Activated CD4-positive, alpha-beta T cell treated with anti-CD3 and anti-CD28 coated beads, Interleukin-2, amount 10 ng/mL, durations not matched to agents 7 days and 5 days (primary cell): ENCODE measurements at regions not wholly inside any gene's neighbourhood (a gene's known extent, or its start where the extent isn't known, plus 50 kb on each side); places are given as distances from the start of the nearest gene placed in this dataset.

Source experiments
- CTCF ChIA-PET: fragments of 350-600 bp; sonication (Branson Sonifier 250); formaldehyde crosslinking; loops from one replicate; lab custom pipeline; 2021; ENCODE audit warnings: antibody characterized with exemption; lab: Charles Lee
- POLR2A ChIA-PET: fragments of 350-600 bp; sonication (Branson Sonifier 250); formaldehyde crosslinking; loops from one replicate; lab custom pipeline; 2021; ENCODE audit warnings: antibody characterized with exemption; lab: Charles Lee
- DNase-seq: peaks from one replicate; pipeline ENCODE4 v3.0.0-alpha.2; 2020
- H3K27ac Mint-ChIP-seq: one replicate; pipeline ENCODE4 v1.8.0; 2021; ENCODE audit warnings: mild to moderate bottlenecking, moderate library complexity, mixed read lengths
- H3K27me3 Mint-ChIP-seq: one replicate; pipeline ENCODE4 v1.8.0; 2021; ENCODE audit warnings: mixed read lengths
- H3K36me3 Mint-ChIP-seq: one replicate; pipeline ENCODE4 v1.8.0; 2021; ENCODE audit warnings: low read depth, mixed read lengths
- H3K4me1 Mint-ChIP-seq: one replicate; pipeline ENCODE4 v1.8.0; 2021; ENCODE audit warnings: mixed read lengths
- H3K4me3 Mint-ChIP-seq: one replicate; pipeline ENCODE4 v1.8.0; 2021; ENCODE audit warnings: mild to moderate bottlenecking, moderate library complexity, mixed read lengths
- H3K9me3 Mint-ChIP-seq: one replicate; pipeline ENCODE4 v1.8.0; 2021; ENCODE audit warnings: mixed read lengths

DNA sequence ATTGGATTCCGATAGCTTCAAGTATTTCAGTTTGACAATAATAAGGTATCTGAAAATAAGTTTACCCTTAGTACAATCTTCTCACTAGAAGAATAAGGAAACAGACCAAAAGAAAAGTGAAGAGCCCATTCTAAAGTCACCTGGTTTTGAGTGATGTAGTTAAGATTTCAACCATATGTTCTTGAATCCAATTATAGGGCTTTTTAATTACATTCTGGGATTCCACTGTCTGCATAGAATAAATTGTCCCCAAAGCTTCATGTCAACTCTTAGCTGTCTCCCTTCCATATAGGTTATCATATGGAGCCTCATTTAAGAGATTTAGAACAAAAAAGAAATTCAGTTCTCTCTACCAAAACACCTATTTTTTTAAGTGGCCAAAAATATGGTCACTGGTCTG lies 1158.8 kb downstream of the IGSF11 start:
- H3K4me1 Mint-ChIP-seq: no peaks in the 10 kb centered on the region
- H3K4me3 Mint-ChIP-seq: no peak overlapping the region
- H3K27ac Mint-ChIP-seq: no peak overlapping the region
- no peak for DNase-seq
- peaks cover 5% of the 10 kb centered on the region for H3K9me3 Mint-ChIP-seq
- no peaks in the 10 kb centered on the region for H3K36me3 Mint-ChIP-seq
- POLR2A ChIA-PET: no interaction called here
- no peaks in the 10 kb centered on the region for H3K27me3 Mint-ChIP-seq
- CTCF ChIA-PET: no interaction called here

DNA sequence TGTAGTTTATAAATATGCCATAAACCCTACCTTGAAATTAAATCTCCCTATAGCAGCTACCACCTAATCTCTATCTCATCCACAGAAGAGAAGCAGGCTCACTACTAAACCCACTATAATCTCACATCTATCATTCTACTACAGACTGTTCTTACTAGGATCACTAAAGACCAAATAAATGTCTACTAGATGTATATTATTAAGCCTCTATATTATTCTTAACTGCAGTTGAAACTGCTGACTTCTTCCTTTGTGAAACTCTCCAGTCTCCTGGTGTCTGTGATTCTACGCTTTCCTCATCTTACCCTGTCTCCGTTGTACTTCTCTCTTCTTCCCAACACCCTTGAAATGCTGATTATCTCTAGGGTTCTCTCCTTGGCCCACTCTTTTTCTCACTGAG lies 1154.0 kb downstream of the IGSF11 start:
- H3K27ac Mint-ChIP-seq: no peak overlapping the region
- DNase-seq: no peak
- POLR2A ChIA-PET: no interaction called here
- no peak overlapping the region for H3K4me3 Mint-ChIP-seq
- H3K4me1 Mint-ChIP-seq: no peaks in the 10 kb centered on the region
- CTCF ChIA-PET: no interaction called here
- no peaks in the 10 kb centered on the region for H3K27me3 Mint-ChIP-seq
- H3K36me3 Mint-ChIP-seq: no peaks in the 10 kb centered on the region
- peaks cover 2% of the 10 kb centered on the region for H3K9me3 Mint-ChIP-seq

DNA sequence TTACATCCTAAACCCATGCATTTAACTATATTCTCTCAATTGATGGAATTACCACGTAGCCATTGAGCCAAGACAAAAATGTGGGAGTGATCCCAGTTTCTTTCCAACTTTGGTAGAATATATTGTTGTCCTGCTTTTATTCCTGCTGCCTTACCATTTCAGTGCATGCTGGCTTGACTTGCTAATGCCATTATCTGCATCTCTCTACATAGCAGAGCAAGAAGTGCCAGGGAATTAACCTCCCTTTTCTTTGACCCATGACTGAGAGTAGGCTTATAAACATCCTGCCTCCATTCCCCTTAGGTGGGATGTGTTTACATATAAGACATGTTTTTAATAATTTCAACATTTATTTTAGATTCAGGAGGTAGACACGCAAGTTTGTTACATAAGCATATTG lies 1153.4 kb downstream of the IGSF11 start:
- Mint-ChIP-seq H3K36me3 (no peaks in the 10 kb centered on the region), H3K27ac (no peak overlapping the region), H3K4me3 (no peak overlapping the region), H3K9me3 (peaks cover 2% of the 10 kb centered on the region), H3K27me3 (no peaks in the 10 kb centered on the region), H3K4me1 (no peaks in the 10 kb centered on the region)
- DNase-seq: no peak
- CTCF ChIA-PET: no interaction called here
- POLR2A ChIA-PET: no interaction called here

DNA sequence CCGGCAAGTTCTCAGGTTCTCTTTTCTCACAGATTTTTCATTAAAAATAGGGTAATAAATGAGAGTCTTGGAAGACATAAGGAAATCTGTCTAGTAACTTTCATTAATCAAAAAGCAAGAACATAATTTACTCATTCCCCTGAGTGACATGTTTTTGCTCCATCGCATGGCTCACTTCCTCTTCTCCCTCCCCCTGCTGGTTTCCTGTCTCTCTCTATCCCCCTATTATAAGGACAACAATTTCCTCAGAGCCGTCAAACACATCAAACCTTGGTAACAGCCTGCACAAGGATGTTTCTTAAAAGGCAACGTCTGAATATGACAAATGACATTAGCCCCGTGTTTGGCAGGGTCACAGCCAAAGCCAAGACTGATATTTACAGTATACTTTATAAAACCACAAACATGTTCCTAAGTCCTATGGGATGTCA lies 1149.6 kb downstream of the IGSF11 start:
- POLR2A ChIA-PET: no interaction called here
- CTCF ChIA-PET: no interaction called here
- H3K27ac Mint-ChIP-seq: no peak overlapping the region
- H3K9me3 Mint-ChIP-seq: peaks cover 2% of the 10 kb centered on the region
- H3K4me3 Mint-ChIP-seq: no peak overlapping the region
- H3K36me3 Mint-ChIP-seq: no peaks in the 10 kb centered on the region
- DNase-seq: no peak
- H3K27me3 Mint-ChIP-seq: no peaks in the 10 kb centered on the region
- H3K4me1 Mint-ChIP-seq: no peaks in the 10 kb centered on the region

DNA sequence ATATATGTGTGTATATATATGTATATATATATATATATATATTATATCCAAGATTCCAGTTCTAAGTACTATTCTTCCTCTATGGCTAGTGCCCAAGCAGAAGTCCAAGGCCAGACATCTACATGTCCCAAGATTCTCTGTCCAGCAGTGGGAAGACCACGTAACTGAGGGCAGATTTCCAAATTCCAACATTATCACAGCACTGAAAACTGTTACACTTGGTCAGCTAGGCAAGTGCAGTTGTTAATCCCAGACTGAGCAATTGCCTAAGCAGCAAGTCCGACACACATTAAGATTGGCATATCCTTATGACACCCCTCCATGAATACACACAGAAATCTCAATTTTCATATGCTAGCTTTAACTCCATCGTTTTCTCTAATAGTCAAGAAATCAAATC lies 1148.5 kb downstream of the IGSF11 start:
- Mint-ChIP-seq H3K4me1 (no peaks in the 10 kb centered on the region), H3K4me3 (no peak overlapping the region), H3K27me3 (no peaks in the 10 kb centered on the region), H3K9me3 (peaks cover 2% of the 10 kb centered on the region), H3K27ac (no peak overlapping the region), H3K36me3 (no peaks in the 10 kb centered on the region)
- POLR2A ChIA-PET: no interaction called here
- CTCF ChIA-PET: no interaction called here
- no peak for DNase-seq

DNA sequence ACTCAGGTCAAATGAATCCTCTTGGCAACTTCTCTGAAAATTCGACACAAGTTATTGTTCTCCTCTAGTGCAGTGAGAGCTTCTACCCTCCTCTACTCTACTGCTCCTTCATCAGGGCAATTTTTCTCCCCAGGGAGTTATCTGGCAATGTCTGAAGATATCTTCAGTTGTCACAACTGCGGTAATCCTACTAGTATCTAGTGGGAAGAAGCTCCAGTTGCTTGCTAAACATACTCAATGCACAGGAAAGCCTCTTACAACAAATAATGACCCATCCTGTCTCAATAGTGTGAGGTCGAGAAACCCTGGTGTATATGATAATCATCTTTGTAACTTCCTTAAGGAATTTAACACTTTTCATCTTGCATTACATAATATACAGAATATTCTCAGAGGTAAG lies 1147.6 kb downstream of the IGSF11 start:
- Mint-ChIP-seq H3K9me3 (peaks cover 2% of the 10 kb centered on the region), H3K36me3 (no peaks in the 10 kb centered on the region), H3K4me1 (no peaks in the 10 kb centered on the region), H3K27me3 (no peaks in the 10 kb centered on the region), H3K4me3 (no peak overlapping the region), H3K27ac (no peak overlapping the region)
- ChIA-PET CTCF (no interaction called here), POLR2A (no interaction called here)
- DNase-seq: no peak

DNA sequence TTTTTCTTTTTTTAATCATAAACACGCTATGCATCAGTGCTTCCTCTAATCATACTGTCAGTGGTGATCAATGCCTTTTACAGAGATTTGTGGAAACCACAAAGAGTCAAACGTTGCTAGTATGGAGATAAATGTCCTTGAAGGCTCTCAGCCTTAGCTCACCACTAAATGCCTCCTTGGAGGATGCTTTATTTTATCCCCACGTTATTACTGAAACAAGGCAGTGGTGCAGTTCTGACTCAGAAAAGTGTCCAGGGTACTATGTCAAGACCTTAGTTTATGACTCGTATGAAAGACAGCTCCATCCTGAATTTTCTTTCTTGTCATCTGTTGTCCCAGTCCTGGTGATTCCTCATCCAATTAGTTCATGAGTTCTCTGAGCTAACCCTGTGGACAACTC lies 1146.7 kb downstream of the IGSF11 start:
- Mint-ChIP-seq H3K36me3 (no peaks in the 10 kb centered on the region), H3K4me1 (no peaks in the 10 kb centered on the region), H3K4me3 (no peak overlapping the region), H3K27me3 (no peaks in the 10 kb centered on the region), H3K9me3 (no peaks in the 10 kb centered on the region), H3K27ac (no peak overlapping the region)
- DNase-seq: no peak
- POLR2A ChIA-PET: no interaction called here
- CTCF ChIA-PET: no interaction called here

DNA sequence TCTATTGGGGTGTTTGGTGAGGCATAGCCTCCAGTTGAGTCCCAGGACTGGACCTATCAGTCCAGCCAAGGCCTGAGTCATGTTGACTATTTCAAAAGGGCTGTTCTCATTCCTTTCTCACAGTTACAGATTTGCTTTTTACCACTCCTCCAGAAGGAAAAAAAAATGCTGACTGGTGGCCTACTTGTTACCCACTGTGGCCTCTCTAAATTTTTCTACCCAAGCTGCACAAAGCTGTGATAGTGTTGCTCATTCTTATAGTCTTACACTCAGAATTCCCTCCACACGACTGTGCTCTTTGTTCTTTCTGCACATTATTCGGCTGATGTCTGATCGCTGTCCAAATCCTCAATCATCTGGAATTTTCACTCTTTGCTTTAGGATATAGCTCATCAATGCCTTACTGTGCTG lies 1142.2 kb downstream of the IGSF11 start:
- Mint-ChIP-seq H3K27me3 (no peaks in the 10 kb centered on the region), H3K4me3 (no peak overlapping the region), H3K27ac (no peak overlapping the region), H3K9me3 (no peaks in the 10 kb centered on the region), H3K4me1 (no peaks in the 10 kb centered on the region), H3K36me3 (no peaks in the 10 kb centered on the region)
- CTCF ChIA-PET: no interaction called here
- no peak for DNase-seq
- POLR2A ChIA-PET: no interaction called here

DNA sequence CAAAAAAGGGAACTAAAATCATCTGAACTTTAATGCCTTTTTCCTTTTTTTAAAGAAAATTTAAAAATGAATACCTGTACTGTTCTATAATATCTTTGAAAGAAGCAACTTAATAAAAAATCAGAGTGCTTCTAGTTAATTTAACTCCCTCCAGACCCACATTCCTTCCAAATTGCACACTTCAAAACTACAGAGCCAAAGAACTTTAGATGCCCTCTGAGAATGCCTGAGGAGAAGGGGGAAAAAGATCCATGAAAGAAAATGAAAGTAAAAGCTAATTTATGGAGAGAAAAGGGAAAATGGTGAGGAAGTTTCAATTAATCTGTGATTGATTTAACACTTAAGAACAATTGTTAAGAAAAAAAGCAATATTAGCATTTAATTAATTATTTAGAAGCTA lies 1141.6 kb downstream of the IGSF11 start:
- ChIA-PET POLR2A (no interaction called here), CTCF (no interaction called here)
- no peak overlapping the region for H3K4me3 Mint-ChIP-seq
- H3K27ac Mint-ChIP-seq: no peak overlapping the region
- H3K9me3 Mint-ChIP-seq: no peaks in the 10 kb centered on the region
- H3K4me1 Mint-ChIP-seq: no peaks in the 10 kb centered on the region
- no peak for DNase-seq
- H3K36me3 Mint-ChIP-seq: no peaks in the 10 kb centered on the region
- no peaks in the 10 kb centered on the region for H3K27me3 Mint-ChIP-seq

DNA sequence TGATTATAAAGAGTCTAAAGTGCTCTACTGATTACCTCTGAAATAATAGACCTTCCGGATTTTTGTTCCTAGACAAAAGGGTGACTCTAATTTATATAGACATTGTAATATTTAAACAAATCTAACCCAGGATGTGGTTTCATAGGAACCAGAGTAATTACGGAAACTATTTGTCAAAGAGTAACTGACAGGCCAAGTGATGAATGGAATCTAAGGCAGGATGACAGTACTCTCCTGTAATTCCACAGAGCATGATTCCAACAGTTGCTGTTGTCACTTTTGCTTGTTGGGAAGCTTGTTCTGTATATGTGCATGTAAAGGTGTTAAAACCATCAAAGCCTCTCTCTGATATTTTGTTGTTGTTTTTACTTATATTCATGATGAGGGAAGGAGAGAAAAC lies 1141.0 kb downstream of the IGSF11 start:
- Mint-ChIP-seq H3K27me3 (no peaks in the 10 kb centered on the region), H3K27ac (no peak overlapping the region), H3K36me3 (no peaks in the 10 kb centered on the region), H3K4me3 (no peak overlapping the region), H3K9me3 (no peaks in the 10 kb centered on the region), H3K4me1 (no peaks in the 10 kb centered on the region)
- ChIA-PET CTCF (no interaction called here), POLR2A (no interaction called here)
- no peak for DNase-seq

DNA sequence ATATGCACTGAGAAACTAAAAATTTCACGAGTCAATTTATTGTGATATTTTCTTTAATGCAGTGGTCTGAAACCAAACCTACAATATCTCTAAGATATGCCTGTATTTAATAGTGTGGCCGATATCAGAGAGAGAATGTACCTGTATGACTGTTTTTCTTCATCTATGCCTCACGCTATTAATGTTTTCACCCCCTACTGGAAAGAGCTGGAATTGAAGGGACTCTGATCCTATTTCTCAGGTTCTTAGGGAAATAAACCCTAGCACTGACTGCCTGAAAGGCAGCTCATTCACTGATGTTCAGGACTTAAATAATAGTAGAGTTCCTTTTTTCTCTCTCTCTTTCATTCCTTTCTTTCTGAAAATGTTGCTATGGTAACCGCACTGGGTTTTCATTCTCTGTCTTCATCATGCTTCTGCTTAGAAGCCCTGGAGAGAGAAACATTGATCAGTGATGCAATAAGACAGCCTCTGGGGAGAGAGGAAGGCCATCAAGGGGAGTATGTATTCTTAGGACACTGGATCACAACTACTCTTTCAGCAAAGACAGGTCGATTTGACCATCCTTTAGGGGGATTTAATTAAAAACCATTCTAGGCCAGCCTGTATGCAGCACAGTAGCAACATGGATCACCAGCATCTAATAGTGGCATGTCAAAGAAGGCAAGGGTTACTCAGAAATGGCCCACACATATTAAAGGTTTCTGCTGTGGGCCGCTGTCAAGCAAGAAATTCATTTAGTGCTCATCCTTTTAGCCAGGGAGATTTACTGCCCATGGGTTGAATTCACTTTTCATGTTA lies 1135.7 kb downstream of the IGSF11 start:
- DNase-seq: no peak
- no peaks in the 10 kb centered on the region for H3K4me1 Mint-ChIP-seq
- ChIA-PET CTCF (no interaction called here), POLR2A (no interaction called here)
- H3K9me3 Mint-ChIP-seq: no peaks in the 10 kb centered on the region
- no peak overlapping the region for H3K27ac Mint-ChIP-seq
- no peak overlapping the region for H3K4me3 Mint-ChIP-seq
- no peaks in the 10 kb centered on the region for H3K27me3 Mint-ChIP-seq
- H3K36me3 Mint-ChIP-seq: no peaks in the 10 kb centered on the region

DNA sequence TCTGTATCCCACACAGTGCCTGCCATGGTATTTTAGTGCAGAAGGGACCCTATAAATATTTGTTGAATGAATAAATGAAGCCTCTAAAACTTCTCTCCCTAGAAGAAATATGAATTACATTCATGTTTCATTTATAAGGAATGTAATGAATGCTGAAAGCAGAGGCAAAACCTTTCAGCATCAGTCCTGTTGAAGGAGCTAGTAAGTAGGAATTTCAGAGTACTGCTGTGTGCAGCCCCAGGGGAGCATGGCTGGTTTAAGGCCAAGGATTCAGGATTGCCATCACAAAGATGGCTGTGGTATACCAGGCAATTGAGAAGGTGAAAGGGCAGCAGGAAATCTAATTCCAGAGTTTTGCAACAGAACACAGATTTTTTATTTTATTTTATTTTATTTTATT lies 1131.4 kb downstream of the IGSF11 start:
- no peaks in the 10 kb centered on the region for H3K9me3 Mint-ChIP-seq
- no peaks in the 10 kb centered on the region for H3K4me1 Mint-ChIP-seq
- H3K27me3 Mint-ChIP-seq: no peaks in the 10 kb centered on the region
- no peak for DNase-seq
- POLR2A ChIA-PET: no interaction called here
- H3K27ac Mint-ChIP-seq: no peak overlapping the region
- no peak overlapping the region for H3K4me3 Mint-ChIP-seq
- CTCF ChIA-PET: no interaction called here
- H3K36me3 Mint-ChIP-seq: no peaks in the 10 kb centered on the region

DNA sequence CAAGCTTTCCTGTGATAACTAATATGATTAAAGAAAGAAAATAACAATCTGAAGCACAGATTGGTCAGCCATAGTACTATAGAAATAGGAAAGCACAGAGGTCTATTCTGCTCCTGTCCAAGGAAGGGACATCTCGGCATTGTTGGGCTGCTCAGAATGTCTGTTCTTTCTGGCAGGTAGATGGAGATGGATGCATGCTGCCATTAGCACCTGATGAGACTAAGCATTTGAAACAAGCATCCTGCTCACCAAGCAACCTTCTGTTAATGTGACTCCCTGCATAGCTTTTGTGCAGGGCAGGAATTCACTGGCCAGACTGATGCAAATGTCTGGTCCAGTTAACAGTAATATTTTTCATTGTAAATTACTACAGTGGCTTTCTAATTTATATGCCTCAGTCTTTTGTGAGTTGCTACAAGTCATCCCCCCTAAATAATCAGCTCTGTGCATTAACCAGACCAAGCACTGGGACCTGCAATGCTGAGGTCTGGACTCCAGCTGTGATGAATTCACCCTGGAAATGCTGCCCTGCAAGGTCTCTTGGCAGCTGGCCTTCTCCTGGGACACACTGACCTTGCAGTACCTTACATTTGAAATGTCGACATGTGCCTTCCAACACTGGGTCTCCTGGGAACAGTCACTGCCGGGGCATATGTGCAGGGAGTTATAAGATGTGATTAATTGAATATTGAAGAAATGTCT lies 1123.7 kb downstream of the IGSF11 start:
- H3K4me1 Mint-ChIP-seq: no peaks in the 10 kb centered on the region
- H3K9me3 Mint-ChIP-seq: no peaks in the 10 kb centered on the region
- H3K27me3 Mint-ChIP-seq: no peaks in the 10 kb centered on the region
- H3K4me3 Mint-ChIP-seq: no peak overlapping the region
- H3K27ac Mint-ChIP-seq: no peak overlapping the region
- H3K36me3 Mint-ChIP-seq: no peaks in the 10 kb centered on the region
- ChIA-PET POLR2A (no interaction called here), CTCF (no interaction called here)
- DNase-seq: no peak

DNA sequence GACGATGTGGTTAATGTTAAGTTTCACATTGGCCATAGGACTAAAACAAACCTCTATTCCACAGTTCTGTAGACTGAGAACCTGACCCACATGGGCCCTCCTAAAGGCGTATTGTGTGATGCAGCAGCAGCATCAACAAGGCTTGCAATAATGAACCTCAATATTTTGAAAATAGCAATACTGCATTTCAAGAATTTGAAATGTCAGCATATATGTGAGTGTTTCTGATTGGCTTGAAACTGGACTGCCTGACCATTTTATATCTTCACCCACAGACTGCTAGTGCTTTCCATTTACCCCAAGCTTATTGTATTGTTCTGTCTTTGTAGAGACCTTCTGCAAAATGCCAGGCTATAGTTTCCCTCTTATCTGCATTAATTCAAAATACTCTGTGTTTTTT lies 1122.3 kb downstream of the IGSF11 start:
- DNase-seq: no peak
- Mint-ChIP-seq H3K4me1 (no peaks in the 10 kb centered on the region), H3K4me3 (no peak overlapping the region), H3K27me3 (no peaks in the 10 kb centered on the region), H3K27ac (no peak overlapping the region), H3K36me3 (no peaks in the 10 kb centered on the region), H3K9me3 (no peaks in the 10 kb centered on the region)
- ChIA-PET POLR2A (no interaction called here), CTCF (no interaction called here)
